ENCODE measurements at regions not wholly inside any gene's neighbourhood (a gene's known extent, or its start where the extent isn't known, plus 50 kb on each side); places are given as distances from the start of the nearest gene placed in this dataset.

- Mint-ChIP-seq H3K36me3 (peaks cover 0 to 9% (median 0%) of the 10 kb centered on the region in 3 donors), H3K27me3 (peaks cover 0 to 4% of the 10 kb centered on the region in 2 donors), H3K9me3 (peaks cover 0 to 35% (median 9%) of the 10 kb centered on the region in 5 donors), H3K4me1 (no peaks in the 10 kb centered on the region), H3K4me3 (no peak overlapping the region), H3K27ac (no peak overlapping the region)
- no peak for DNase-seq
- ChIA-PET CTCF (no interaction called here), POLR2A (no interaction called here)
- Histone ChIP-seq H3K4me1 (ENCODE audit: insufficient read depth, low read length) (no peaks in the 10 kb centered on the region), H3K9me3 (ENCODE audit: low read length) (no peaks in the 10 kb centered on the region), H3K27me3 (ENCODE audit: insufficient read depth, low read length, poor library complexity, severe bottlenecking) (no peaks in the 10 kb centered on the region), H3K4me3 (ENCODE audit: low read length) (no peak overlapping the region), H3K36me3 (ENCODE audit: insufficient read depth, low read length) (no peaks in the 10 kb centered on the region), H3K27ac (ENCODE audit: low read depth, low read length) (no peak overlapping the region)
Observed at GRCh38 chr18:28647961-28648360, 471.0 kb upstream of the CDH2 start.

DNA sequence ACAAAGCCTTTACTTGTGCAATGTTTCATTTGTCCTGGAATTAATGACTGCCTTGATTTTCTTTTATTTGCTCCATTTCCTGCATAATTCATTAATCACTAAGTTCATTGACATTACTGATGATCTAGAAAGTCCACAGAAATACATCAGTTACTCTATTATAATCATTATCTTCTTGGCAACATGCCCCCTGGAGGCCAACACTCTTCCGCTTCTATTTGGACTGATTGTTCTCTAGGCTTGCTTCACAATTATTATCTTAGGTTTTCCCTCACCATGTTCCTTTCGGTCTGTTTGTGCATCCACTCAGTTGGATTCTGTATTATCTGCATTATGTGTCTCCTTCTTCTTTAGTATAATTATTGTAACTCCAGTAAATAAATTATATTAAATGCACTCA lies 461.0 kb upstream of the CDH2 start:
- H3K9me3 ChIP-seq (ENCODE audit: low read length): no peaks in the 10 kb centered on the region
- POLR2A ChIA-PET: no interaction called here
- no peak for DNase-seq
- H3K27ac ChIP-seq (ENCODE audit: low read depth, low read length): no peak overlapping the region
- CTCF ChIA-PET: no interaction called here
- no peaks in the 10 kb centered on the region for H3K4me1 ChIP-seq (ENCODE audit: insufficient read depth, low read length)
- Mint-ChIP-seq H3K36me3 (peaks cover 0 to 7% (median 0%) of the 10 kb centered on the region in 3 donors), H3K4me1 (no peaks in the 10 kb centered on the region), H3K4me3 (no peak overlapping the region), H3K27me3 (no peaks in the 10 kb centered on the region), H3K9me3 (peaks cover 4 to 48% (median 24%) of the 10 kb centered on the region in 5 donors), H3K27ac (no peak overlapping the region)
- H3K36me3 ChIP-seq (ENCODE audit: insufficient read depth, low read length): no peaks in the 10 kb centered on the region
- no peaks in the 10 kb centered on the region for H3K27me3 ChIP-seq (ENCODE audit: insufficient read depth, low read length, poor library complexity, severe bottlenecking)
- no peak overlapping the region for H3K4me3 ChIP-seq (ENCODE audit: low read length)

GRCh38 chr18:28635530-28635929 lies 458.6 kb upstream of the CDH2 start:
- H3K27me3 ChIP-seq (ENCODE audit: insufficient read depth, low read length, poor library complexity, severe bottlenecking): no peaks in the 10 kb centered on the region
- Mint-ChIP-seq H3K4me3 (no peak overlapping the region), H3K9me3 (peaks cover 4 to 57% (median 23%) of the 10 kb centered on the region in 5 donors), H3K27ac (no peak overlapping the region), H3K4me1 (no peaks in the 10 kb centered on the region), H3K27me3 (no peaks in the 10 kb centered on the region), H3K36me3 (peaks cover 0 to 7% (median 0%) of the 10 kb centered on the region in 3 donors)
- H3K4me1 ChIP-seq (ENCODE audit: insufficient read depth, low read length): no peaks in the 10 kb centered on the region
- H3K27ac ChIP-seq (ENCODE audit: low read depth, low read length): no peak overlapping the region
- ChIA-PET CTCF (no interaction called here), POLR2A (no interaction called here)
- no peaks in the 10 kb centered on the region for H3K9me3 ChIP-seq (ENCODE audit: low read length)
- H3K36me3 ChIP-seq (ENCODE audit: insufficient read depth, low read length): no peaks in the 10 kb centered on the region
- DNase-seq: no peak
- no peak overlapping the region for H3K4me3 ChIP-seq (ENCODE audit: low read length)

GRCh38 chr18:28626756-28627155 lies 449.8 kb upstream of the CDH2 start:
- H3K9me3 ChIP-seq (ENCODE audit: low read length): no peaks in the 10 kb centered on the region
- H3K4me1 Mint-ChIP-seq: peaks cover 0 to 2% (median 0%) of the 10 kb centered on the region in 3 donors
- ChIA-PET POLR2A (no interaction called here), CTCF (no interaction called here)
- no peaks in the 10 kb centered on the region for H3K27me3 Mint-ChIP-seq
- H3K36me3 ChIP-seq (ENCODE audit: insufficient read depth, low read length): no peaks in the 10 kb centered on the region
- H3K36me3 Mint-ChIP-seq: no peaks in the 10 kb centered on the region
- H3K27ac Mint-ChIP-seq: no peak overlapping the region
- no peak overlapping the region for H3K4me3 ChIP-seq (ENCODE audit: low read length)
- no peak for DNase-seq
- no peaks in the 10 kb centered on the region for H3K27me3 ChIP-seq (ENCODE audit: insufficient read depth, low read length, poor library complexity, severe bottlenecking)
- no peak overlapping the region for H3K4me3 Mint-ChIP-seq
- no peaks in the 10 kb centered on the region for H3K4me1 ChIP-seq (ENCODE audit: insufficient read depth, low read length)
- H3K27ac ChIP-seq (ENCODE audit: low read depth, low read length): no peak overlapping the region
- peaks cover 0 to 39% (median 5%) of the 10 kb centered on the region in 5 donors for H3K9me3 Mint-ChIP-seq

DNA sequence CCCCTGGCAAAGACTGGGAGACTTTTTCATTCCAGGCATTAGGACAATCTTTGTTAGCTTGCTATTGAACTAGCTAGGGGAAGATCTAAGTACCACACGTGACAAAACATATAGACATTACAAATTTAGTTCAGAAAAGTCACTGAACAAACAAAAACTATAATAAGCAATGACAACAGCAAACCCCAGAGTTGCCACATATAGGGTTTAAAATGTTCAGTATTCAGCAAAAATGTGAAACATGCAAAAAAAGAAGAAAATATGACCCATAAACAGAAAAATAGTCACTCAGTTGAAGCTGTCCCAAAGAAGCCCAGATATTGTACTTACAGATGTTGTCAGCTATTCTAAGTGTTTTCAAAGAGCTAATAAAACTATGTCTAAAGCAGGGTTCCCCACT lies 431.1 kb upstream of the CDH2 start:
- H3K36me3 ChIP-seq (ENCODE audit: insufficient read depth, low read length): no peaks in the 10 kb centered on the region
- H3K4me1 ChIP-seq (ENCODE audit: insufficient read depth, low read length): no peaks in the 10 kb centered on the region
- ChIA-PET POLR2A (no interaction called here), CTCF (no interaction called here)
- no peaks in the 10 kb centered on the region for H3K36me3 Mint-ChIP-seq
- no peak overlapping the region for H3K4me3 ChIP-seq (ENCODE audit: low read length)
- no peaks in the 10 kb centered on the region for H3K4me1 Mint-ChIP-seq
- peaks cover 7 to 24% (median 11%) of the 10 kb centered on the region in 5 donors for H3K9me3 Mint-ChIP-seq
- DNase-seq: no peak
- H3K27ac ChIP-seq (ENCODE audit: low read depth, low read length): no peak overlapping the region
- no peaks in the 10 kb centered on the region for H3K27me3 ChIP-seq (ENCODE audit: insufficient read depth, low read length, poor library complexity, severe bottlenecking)
- no peak overlapping the region for H3K4me3 Mint-ChIP-seq
- no peak overlapping the region for H3K27ac Mint-ChIP-seq
- H3K9me3 ChIP-seq (ENCODE audit: low read length): no peaks in the 10 kb centered on the region
- no peaks in the 10 kb centered on the region for H3K27me3 Mint-ChIP-seq

DNA sequence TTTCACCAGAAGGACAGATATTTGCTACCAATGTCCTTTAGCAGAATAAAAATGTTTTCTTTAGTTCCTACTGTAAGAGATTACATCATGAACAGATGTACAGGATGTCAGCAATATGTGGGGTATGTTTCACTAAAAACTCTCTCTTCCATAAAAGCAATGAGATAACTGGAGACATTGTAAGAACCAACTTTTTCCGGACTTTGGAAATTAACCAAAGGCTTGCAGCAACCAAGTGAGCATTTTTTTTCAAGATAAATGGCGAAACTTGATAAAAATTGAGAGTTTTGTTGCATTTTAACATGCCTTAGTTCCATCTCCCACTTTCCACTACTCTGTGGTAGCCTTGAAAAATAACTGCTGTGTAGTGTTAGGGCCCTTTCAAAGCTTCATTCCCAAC lies 429.8 kb upstream of the CDH2 start:
- ChIA-PET POLR2A (no interaction called here), CTCF (no interaction called here)
- no peaks in the 10 kb centered on the region for H3K27me3 ChIP-seq (ENCODE audit: insufficient read depth, low read length, poor library complexity, severe bottlenecking)
- no peaks in the 10 kb centered on the region for H3K36me3 ChIP-seq (ENCODE audit: insufficient read depth, low read length)
- Mint-ChIP-seq H3K36me3 (no peaks in the 10 kb centered on the region), H3K27me3 (no peaks in the 10 kb centered on the region), H3K9me3 (peaks cover 6 to 23% (median 11%) of the 10 kb centered on the region in 5 donors), H3K4me3 (no peak overlapping the region), H3K27ac (no peak overlapping the region), H3K4me1 (no peaks in the 10 kb centered on the region)
- no peaks in the 10 kb centered on the region for H3K4me1 ChIP-seq (ENCODE audit: insufficient read depth, low read length)
- no peak for DNase-seq
- H3K9me3 ChIP-seq (ENCODE audit: low read length): no peaks in the 10 kb centered on the region
- no peak overlapping the region for H3K4me3 ChIP-seq (ENCODE audit: low read length)
- no peak overlapping the region for H3K27ac ChIP-seq (ENCODE audit: low read depth, low read length)

DNA sequence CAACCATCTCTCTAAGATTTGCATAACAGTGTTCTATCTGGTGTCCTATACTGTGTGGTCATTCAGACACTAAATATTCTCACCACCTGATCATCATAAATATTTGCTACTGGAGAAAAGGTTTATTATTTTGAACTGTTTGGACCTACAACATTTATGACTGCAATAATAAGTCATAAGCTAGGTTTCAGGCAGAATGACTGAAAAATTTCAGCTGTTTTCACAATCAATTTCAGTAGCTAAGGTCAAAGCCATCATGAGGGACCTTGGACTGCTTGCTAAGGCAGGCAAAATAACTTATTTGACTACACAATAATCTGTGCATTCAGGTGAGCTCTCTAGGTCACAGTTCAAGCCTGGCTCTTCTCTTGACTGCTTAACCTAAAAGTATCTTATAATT lies 425.5 kb upstream of the CDH2 start:
- Mint-ChIP-seq H3K9me3 (peaks cover 11 to 40% (median 21%) of the 10 kb centered on the region in 5 donors), H3K27ac (no peak overlapping the region), H3K4me1 (no peaks in the 10 kb centered on the region), H3K27me3 (no peaks in the 10 kb centered on the region), H3K36me3 (peaks cover 0 to 3% (median 0%) of the 10 kb centered on the region in 3 donors), H3K4me3 (no peak overlapping the region)
- H3K36me3 ChIP-seq (ENCODE audit: insufficient read depth, low read length): no peaks in the 10 kb centered on the region
- CTCF ChIA-PET: no interaction called here
- POLR2A ChIA-PET: no interaction called here
- no peaks in the 10 kb centered on the region for H3K27me3 ChIP-seq (ENCODE audit: insufficient read depth, low read length, poor library complexity, severe bottlenecking)
- DNase-seq: no peak
- H3K9me3 ChIP-seq (ENCODE audit: low read length): no peaks in the 10 kb centered on the region
- no peak overlapping the region for H3K27ac ChIP-seq (ENCODE audit: low read depth, low read length)
- H3K4me3 ChIP-seq (ENCODE audit: low read length): no peak overlapping the region
- no peaks in the 10 kb centered on the region for H3K4me1 ChIP-seq (ENCODE audit: insufficient read depth, low read length)

DNA sequence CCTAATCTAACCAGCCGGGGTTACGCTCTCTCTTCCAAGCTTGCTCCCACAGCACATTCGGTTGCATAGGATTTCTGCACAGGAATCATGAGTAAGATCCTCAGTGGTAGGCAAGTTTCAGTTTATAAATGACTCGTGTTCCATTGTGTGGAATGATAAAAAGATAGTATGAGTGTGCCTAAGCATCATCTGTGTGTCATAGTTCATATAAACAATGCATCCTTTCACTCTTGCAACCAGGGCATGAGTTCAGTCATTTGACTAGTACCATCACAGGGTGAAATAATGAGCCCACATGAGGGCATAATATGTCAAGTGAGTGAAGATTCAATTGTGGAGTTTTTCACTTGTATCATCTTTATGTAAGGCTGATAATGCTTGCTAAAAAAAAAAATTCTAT lies 417.1 kb upstream of the CDH2 start:
- Histone ChIP-seq H3K4me3 (ENCODE audit: low read length) (no peak overlapping the region), H3K27ac (ENCODE audit: low read depth, low read length) (no peak overlapping the region), H3K9me3 (ENCODE audit: low read length) (no peaks in the 10 kb centered on the region), H3K27me3 (ENCODE audit: insufficient read depth, low read length, poor library complexity, severe bottlenecking) (no peaks in the 10 kb centered on the region), H3K4me1 (ENCODE audit: insufficient read depth, low read length) (no peaks in the 10 kb centered on the region), H3K36me3 (ENCODE audit: insufficient read depth, low read length) (no peaks in the 10 kb centered on the region)
- no peak for DNase-seq
- H3K27me3 Mint-ChIP-seq: no peaks in the 10 kb centered on the region
- ChIA-PET POLR2A (no interaction called here), CTCF (no interaction called here)
- no peak overlapping the region for H3K27ac Mint-ChIP-seq
- peaks cover 0 to 18% (median 4%) of the 10 kb centered on the region in 5 donors for H3K9me3 Mint-ChIP-seq
- no peaks in the 10 kb centered on the region for H3K4me1 Mint-ChIP-seq
- H3K36me3 Mint-ChIP-seq: peaks cover 0 to 6% (median 0%) of the 10 kb centered on the region in 3 donors
- H3K4me3 Mint-ChIP-seq: no peak overlapping the region

Measured in CD8-positive, alpha-beta memory T cell (primary cell).